Natural killer cell (primary cell): ENCODE measurements at regions not wholly inside any gene's neighbourhood (a gene's known extent, or its start where the extent isn't known, plus 50 kb on each side); places are given as distances from the start of the nearest gene placed in this dataset.
"Not testable (repeated sequence)": the region's sequence is repeated elsewhere in the genome, so short reads cannot be mapped to it uniquely, and the experiment has no call there.

Experiments used
- ATAC-seq, 3 donors: fragments of 150-1000 bp in 2 of 3; fragments of 200-7000 bp in 1 of 3; cut with Tn5 transposase; 1 replicate in 1 of 3; 2 replicates in 2 of 3; pipeline ENCODE4 v1.10.0; 2021; ENCODE audit warnings: mild to moderate bottlenecking in 2 of 3, moderate library complexity in 2 of 3
- DNase-seq, 2 donors: peaks; one replicate each; pipeline versions ENCODE4 v3.0.0 to v3.0.0-alpha.2; 2013 to 2021; ENCODE audit warnings: mixed read lengths in 1 of 2
- H3K27ac ChIP-seq: one replicate; pipeline ENCODE4 v1.5.1; 2013; ENCODE audit warnings: mild to moderate bottlenecking, low read length
- H3K27me3 ChIP-seq: one replicate; pipeline ENCODE4 v1.6.1; 2013; ENCODE audit warnings: low read length; ENCODE audit not compliant: control insufficient read depth, insufficient read depth
- H3K36me3 ChIP-seq: one replicate; pipeline ENCODE4 v1.6.1; 2013; ENCODE audit warnings: low read length; ENCODE audit not compliant: control insufficient read depth, insufficient read depth
- H3K4me1 ChIP-seq: one replicate; pipeline ENCODE4 v1.6.1; 2013; ENCODE audit warnings: low read length; ENCODE audit not compliant: control insufficient read depth, insufficient read depth
- H3K4me3 ChIP-seq: one replicate; pipeline ENCODE4 v1.5.1; 2013; ENCODE audit warnings: low read length
- H3K9me3 ChIP-seq: one replicate; pipeline ENCODE4 v1.6.1; 2013; ENCODE audit warnings: low read length; ENCODE audit not compliant: control insufficient read depth, insufficient read depth
- H3K27ac Mint-ChIP-seq, 2 donors: one replicate each; pipeline ENCODE4 v1.8.0; 2022; ENCODE audit warnings: mild to moderate bottlenecking in 2 of 2, mixed read lengths in 2 of 2, moderate library complexity in 1 of 2
- H3K27me3 Mint-ChIP-seq, 2 donors: one replicate each; pipeline ENCODE4 v1.8.0; 2022; ENCODE audit warnings: low read depth in 2 of 2, mixed read lengths in 2 of 2
- H3K36me3 Mint-ChIP-seq: one replicate; pipeline ENCODE4 v1.8.0; 2022; ENCODE audit warnings: mixed read lengths
- H3K4me1 Mint-ChIP-seq, 2 donors: one replicate each; pipeline ENCODE4 v1.8.0; 2022; ENCODE audit warnings: mixed read lengths in 2 of 2
- H3K4me3 Mint-ChIP-seq: one replicate; pipeline ENCODE4 v1.8.0; 2022; ENCODE audit warnings: mild to moderate bottlenecking, moderate library complexity, mixed read lengths
- H3K9me3 Mint-ChIP-seq, 2 donors: one replicate each; pipeline ENCODE4 v1.8.0; 2022; ENCODE audit warnings: mixed read lengths in 2 of 2
- CTCF ChIP-seq: fragments of 200-600 bp; IDR thresholded peaks from one replicate; pipeline ENCODE4 v1.8.0; 2022; ENCODE audit warnings: antibody characterized with exemption
- WGBS: methylation state at CpG from one replicate; pipeline ENCODE4 v1.1.7; 2013; ENCODE audit warnings: missing lambda C conversion rate; ENCODE audit not compliant: insufficient coverage; 5-methylcytosine and 5-hydroxymethylcytosine counted together
- intact Hi-C: fragments of 100-400 bp; cut with micrococcal nuclease; formaldehyde crosslinking; loops from one replicate; pipeline ENCODE4 v1.14.2; 2022

GRCh38 chr13:66076417-66076816 lies 1153.7 kb downstream of the PCDH9 start:
- intact Hi-C loops, result no loop called here
- DNase-seq, result no peak
- Mint-ChIP-seq H3K27me3 (no peaks in the 10 kb centered on the region), H3K4me3 (no peak overlapping the region), H3K27ac (no peak overlapping the region), H3K9me3 (peaks cover 2 to 3% of the 10 kb centered on the region in 2 donors), H3K4me1 (no peaks in the 10 kb centered on the region), H3K36me3 (no peaks in the 10 kb centered on the region)
- Histone ChIP-seq H3K27me3 (no peaks in the 10 kb centered on the region), H3K4me1 (no peaks in the 10 kb centered on the region), H3K9me3 (no peaks in the 10 kb centered on the region), H3K27ac (no peak overlapping the region), H3K36me3 (no peaks in the 10 kb centered on the region), H3K4me3 (no peak overlapping the region)
- WGBS, result 84% methylated on average over 3 of the region's 3 CpGs
- no peak for ATAC-seq
- no peak for TF ChIP-seq CTCF

- intact Hi-C loops, result no loop called here
- H3K9me3 ChIP-seq, result no peaks in the 10 kb centered on the region
- Mint-ChIP-seq H3K27me3 (peaks cover 0 to 2% of the 10 kb centered on the region in 2 donors), H3K9me3 (peaks cover 0 to 3% of the 10 kb centered on the region in 2 donors), H3K4me3 (no peak overlapping the region), H3K27ac (no peak overlapping the region), H3K4me1 (no peaks in the 10 kb centered on the region), H3K36me3 (no peaks in the 10 kb centered on the region)
- no peak overlapping the region for H3K4me3 ChIP-seq
- 86% methylated on average over 4 of the region's 4 CpGs for WGBS
- DNase-seq (no peak), ATAC-seq (no peak)
- no peak for TF ChIP-seq CTCF
- no peaks in the 10 kb centered on the region for H3K4me1 ChIP-seq
- H3K36me3 ChIP-seq, result no peaks in the 10 kb centered on the region
- no peak overlapping the region for H3K27ac ChIP-seq
- no peaks in the 10 kb centered on the region for H3K27me3 ChIP-seq
Measured at GRCh38 chr13:66074018-66074615, 1156.0 kb downstream of the PCDH9 start.

GRCh38 chr13:66072097-66072496 lies 1158.0 kb downstream of the PCDH9 start:
- H3K36me3 ChIP-seq, H3K9me3 ChIP-seq, H3K27ac Mint-ChIP-seq, H3K4me1 ChIP-seq, H3K4me3 ChIP-seq, ATAC-seq, H3K4me3 Mint-ChIP-seq, H3K27ac ChIP-seq, H3K9me3 Mint-ChIP-seq, H3K4me1 Mint-ChIP-seq, intact Hi-C loops, H3K36me3 Mint-ChIP-seq, DNase-seq, H3K27me3 Mint-ChIP-seq, H3K27me3 ChIP-seq: not testable (repeated sequence)
- WGBS, result 98% methylated on average over 2 of the region's 2 CpGs

DNA sequence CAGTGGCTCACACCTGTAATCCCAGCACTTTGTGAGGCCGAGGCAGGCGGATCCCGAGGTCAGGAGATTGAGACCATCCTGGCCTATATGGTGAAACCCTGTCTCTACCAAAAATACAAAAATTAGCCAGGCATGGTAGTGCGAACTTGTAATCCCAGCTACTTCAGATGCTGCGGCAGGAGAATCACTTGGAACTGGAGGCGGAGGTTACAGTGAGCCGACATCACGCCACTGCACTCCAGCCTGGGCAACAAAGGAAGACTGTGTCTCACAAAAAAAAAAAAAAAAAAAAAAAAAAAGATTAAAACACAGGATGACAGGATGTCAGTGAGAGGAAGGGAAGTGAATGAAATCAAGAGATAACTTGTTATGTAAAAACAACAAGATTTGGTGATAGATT lies 1158.5 kb downstream of the PCDH9 start:
- Histone ChIP-seq H3K27me3 (no peaks in the 10 kb centered on the region), H3K4me3 (no peak overlapping the region), H3K9me3 (no peaks in the 10 kb centered on the region), H3K27ac (no peak overlapping the region), H3K4me1 (no peaks in the 10 kb centered on the region), H3K36me3 (no peaks in the 10 kb centered on the region)
- Mint-ChIP-seq H3K36me3 (no peaks in the 10 kb centered on the region), H3K4me3 (no peak overlapping the region), H3K4me1 (no peaks in the 10 kb centered on the region), H3K9me3 (peaks cover 0 to under 1% of the 10 kb centered on the region in 2 donors), H3K27ac (no peak overlapping the region), H3K27me3 (peaks cover 0 to 2% of the 10 kb centered on the region in 2 donors)
- no peak for DNase-seq
- ATAC-seq, result no peak
- TF ChIP-seq CTCF, result no peak
- intact Hi-C loops, result no loop called here
- 93% methylated on average over 6 of the region's 8 CpGs for WGBS
